Right lobe of liver (tissue), 6 donors: ENCODE measurements at regions not wholly inside any gene's neighbourhood (a gene's known extent, or its start where the extent isn't known, plus 50 kb on each side); places are given as distances from the start of the nearest gene placed in this dataset.

ENCODE experiments used
- ATAC-seq, 4 donors: fragments of 200-7000 bp; cut with Tn5 transposase; one replicate each; pipeline ENCODE4 v1.9.1; 2020; ENCODE audit warnings: mild to moderate bottlenecking in 4 of 4, moderate library complexity in 4 of 4
- DNase-seq, 3 donors: peaks; one replicate each; pipeline ENCODE4 v3.0.0-alpha.2; 2020
- H3K27ac ChIP-seq, 3 donors: fragments of 200-600 bp; one replicate each; pipeline ENCODE4 v1.8.0; 2022
- H3K27me3 ChIP-seq, 2 donors: fragments of 200-600 bp; one replicate each; pipeline ENCODE4 v1.8.0; 2022
- H3K36me3 ChIP-seq, 4 donors: fragments of 200-600 bp; sonication (generic) in 1 of 4; one replicate each; pipeline versions ENCODE4 v1.5.1 to v1.8.0; 2017 to 2022; ENCODE audit warnings: control low read depth in 1 of 4
- H3K4me1 ChIP-seq, 4 donors: fragments of 200-600 bp; sonication (generic) in 1 of 4; one replicate each; pipeline versions ENCODE4 v1.5.1 to v1.8.0; 2017 to 2022; ENCODE audit warnings: control low read depth in 1 of 4
- H3K4me3 ChIP-seq, 3 donors: fragments of 200-600 bp; one replicate each; pipeline ENCODE4 v1.8.0; 2022
- H3K9me3 ChIP-seq, 4 donors: fragments of 200-600 bp; sonication (generic) in 1 of 4; one replicate each; pipeline versions ENCODE4 v1.5.1 to v1.8.0; 2017 to 2022; ENCODE audit warnings: control low read depth in 1 of 4
- POLR2A ChIP-seq: fragments of 450-650 bp; IDR thresholded peaks from one replicate; pipeline ENCODE4 v1.6.1; 2017; ENCODE audit warnings: antibody characterized with exemption, mild to moderate bottlenecking
- WGBS: methylation state at CpG from one replicate; pipeline ENCODE4 v1.1.6; 2018; ENCODE audit warnings: low coverage, low lambda C conversion rate; ENCODE audit not compliant: insufficient coverage; ENCODE audit errors: missing lambda C conversion rate; 5-methylcytosine and 5-hydroxymethylcytosine counted together
- intact Hi-C, 2 donors: fragments of 100-400 bp; cut with DNase I; formaldehyde crosslinking; loops; one replicate each; pipeline versions ENCODE4 v1.11.2 to v1.14.1; 2022
- TF ChIP-seq, protein P1 (sequence below), 4 donors: fragments of 200-600 bp in 3 of 4; fragments of 450-650 bp in 1 of 4; IDR thresholded peaks; one replicate each; pipeline versions ENCODE4 v1.5.1 to v1.8.0; 2016 to 2022; ENCODE audit warnings: antibody characterized with exemption in 4 of 4, mild to moderate bottlenecking in 2 of 4
- donor health status: DM: no; HTN: yes; CAD: no.
- donor health status: DM: no; HTN: no; CAD: no.
- donor health status: DM: no; HTN: no; CAD: no.
- donor health status: DM: no; HTN: yes; CAD: no.
- donor health status: DM: no; HTN: yes; CAD: no.

DNA sequence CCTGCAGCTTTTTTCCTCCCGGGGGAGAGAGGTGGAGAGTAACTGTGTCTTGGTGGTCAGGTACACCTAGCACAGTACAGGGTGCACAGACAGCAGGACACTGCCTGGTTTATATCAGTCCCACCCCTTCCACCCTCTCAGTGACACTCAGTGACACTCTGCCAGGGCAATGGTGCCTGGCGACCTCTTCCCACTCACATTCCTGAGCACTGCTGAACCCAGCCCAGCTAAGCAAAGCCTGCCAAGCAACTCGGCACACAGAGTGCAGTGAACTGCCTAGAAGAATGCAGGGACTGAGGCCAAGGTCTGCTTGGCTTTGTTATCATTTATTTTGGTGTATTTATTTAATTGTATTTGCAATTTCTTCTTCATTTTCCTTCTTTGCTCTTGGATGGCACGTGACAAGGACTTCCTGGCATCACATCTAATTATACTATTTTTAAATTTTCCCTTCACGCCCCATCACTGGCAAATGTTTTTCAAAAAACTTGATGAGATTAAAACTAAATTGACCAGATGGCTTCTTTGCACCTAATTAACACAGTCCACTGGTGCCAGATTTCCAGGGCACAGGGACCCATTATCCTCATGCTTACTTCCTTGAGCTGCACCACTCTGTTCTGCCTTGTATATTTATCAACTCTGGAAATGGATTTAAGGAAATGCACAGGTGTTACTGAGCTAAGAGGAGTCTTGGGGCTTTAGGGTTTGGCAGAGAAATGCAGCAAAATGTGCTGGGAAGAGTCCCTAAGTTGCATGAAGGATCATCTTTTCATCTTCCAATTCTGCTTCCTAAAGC is 205.6 kb downstream of the ADAMTS15 start:
- TF ChIP-seq POLR2A = no peak
- TF ChIP-seq, protein P1, sequence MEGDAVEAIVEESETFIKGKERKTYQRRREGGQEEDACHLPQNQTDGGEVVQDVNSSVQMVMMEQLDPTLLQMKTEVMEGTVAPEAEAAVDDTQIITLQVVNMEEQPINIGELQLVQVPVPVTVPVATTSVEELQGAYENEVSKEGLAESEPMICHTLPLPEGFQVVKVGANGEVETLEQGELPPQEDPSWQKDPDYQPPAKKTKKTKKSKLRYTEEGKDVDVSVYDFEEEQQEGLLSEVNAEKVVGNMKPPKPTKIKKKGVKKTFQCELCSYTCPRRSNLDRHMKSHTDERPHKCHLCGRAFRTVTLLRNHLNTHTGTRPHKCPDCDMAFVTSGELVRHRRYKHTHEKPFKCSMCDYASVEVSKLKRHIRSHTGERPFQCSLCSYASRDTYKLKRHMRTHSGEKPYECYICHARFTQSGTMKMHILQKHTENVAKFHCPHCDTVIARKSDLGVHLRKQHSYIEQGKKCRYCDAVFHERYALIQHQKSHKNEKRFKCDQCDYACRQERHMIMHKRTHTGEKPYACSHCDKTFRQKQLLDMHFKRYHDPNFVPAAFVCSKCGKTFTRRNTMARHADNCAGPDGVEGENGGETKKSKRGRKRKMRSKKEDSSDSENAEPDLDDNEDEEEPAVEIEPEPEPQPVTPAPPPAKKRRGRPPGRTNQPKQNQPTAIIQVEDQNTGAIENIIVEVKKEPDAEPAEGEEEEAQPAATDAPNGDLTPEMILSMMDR (IDR thresholded peaks at IDR 0.05) = no peak
- H3K9me3 ChIP-seq = no peaks in the 10 kb centered on the region
- DNase-seq = peak; percentile 86 to 95 (median 95)
- peaks cover 0 to 17% (median 8%) of the 10 kb centered on the region in 4 donors for H3K4me1 ChIP-seq
- no peaks in the 10 kb centered on the region for H3K36me3 ChIP-seq
- no peaks in the 10 kb centered on the region for H3K27me3 ChIP-seq
- 18% methylated on average over 4 of the region's 5 CpGs for WGBS
- peak; percentile 95 to 99 (median 96) for ATAC-seq
- H3K4me3 ChIP-seq = no peak overlapping the region
- intact Hi-C loops = no loop called here
- peak overlapping the region; percentile 18 to 77 (median 28) for H3K27ac ChIP-seq

DNA sequence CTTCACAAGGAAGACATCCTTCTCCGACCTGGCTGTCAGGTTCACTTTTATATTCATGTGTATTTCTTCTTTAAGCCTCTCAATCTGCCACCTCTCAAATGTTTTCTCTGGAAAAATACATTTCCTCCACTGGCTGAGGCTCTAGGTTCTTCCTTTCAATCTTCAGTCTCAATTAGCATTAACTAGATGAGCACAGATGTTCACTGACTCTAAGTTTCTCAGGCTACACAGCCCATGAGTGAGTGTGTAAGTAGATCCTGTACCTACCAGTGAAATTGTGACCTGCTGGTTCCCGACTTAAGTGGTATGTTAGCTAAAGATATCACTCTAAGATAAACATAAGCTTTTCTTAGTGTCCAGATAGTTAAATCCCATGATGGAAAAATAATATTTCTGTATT is 206.9 kb downstream of the ADAMTS15 start:
- TF ChIP-seq POLR2A = no peak
- TF ChIP-seq, protein P1 (IDR thresholded peaks at IDR 0.05) = no peak
- Histone ChIP-seq H3K9me3 (no peaks in the 10 kb centered on the region), H3K36me3 (no peaks in the 10 kb centered on the region), H3K27ac (no peak overlapping the region), H3K4me3 (no peak overlapping the region), H3K4me1 (peaks cover 0 to 17% (median 8%) of the 10 kb centered on the region in 4 donors), H3K27me3 (no peaks in the 10 kb centered on the region)
- intact Hi-C loops = no loop called here
- DNase-seq = no peak
- 66% methylated on average over 2 of the region's 2 CpGs for WGBS
- no peak for ATAC-seq

DNA sequence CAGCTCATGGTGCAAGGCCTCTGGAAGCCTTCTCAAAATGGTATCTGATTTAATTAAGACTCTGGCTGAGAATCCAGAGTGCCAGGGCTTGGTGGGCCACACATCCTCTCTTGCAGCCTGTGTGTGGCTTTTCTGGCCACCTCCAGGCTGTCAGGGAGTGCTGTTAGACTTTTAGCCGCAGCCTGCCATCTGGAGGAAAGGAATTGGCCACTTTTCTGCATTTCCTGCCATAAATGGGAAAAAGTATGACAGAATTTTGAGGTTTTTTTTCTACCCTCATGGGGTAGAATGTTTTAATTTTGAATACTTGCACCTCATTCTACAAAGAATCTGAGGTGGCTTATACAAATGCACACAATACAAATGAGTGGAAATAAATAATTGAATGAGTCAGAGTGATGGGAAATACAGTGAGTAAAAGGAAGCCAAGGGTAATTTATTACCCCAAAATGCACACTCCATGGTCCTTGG is 218.4 kb downstream of the ADAMTS15 start:
- ATAC-seq = peak in 2 of 4 donors; percentile 44 to 53
- DNase-seq = no peak

DNA sequence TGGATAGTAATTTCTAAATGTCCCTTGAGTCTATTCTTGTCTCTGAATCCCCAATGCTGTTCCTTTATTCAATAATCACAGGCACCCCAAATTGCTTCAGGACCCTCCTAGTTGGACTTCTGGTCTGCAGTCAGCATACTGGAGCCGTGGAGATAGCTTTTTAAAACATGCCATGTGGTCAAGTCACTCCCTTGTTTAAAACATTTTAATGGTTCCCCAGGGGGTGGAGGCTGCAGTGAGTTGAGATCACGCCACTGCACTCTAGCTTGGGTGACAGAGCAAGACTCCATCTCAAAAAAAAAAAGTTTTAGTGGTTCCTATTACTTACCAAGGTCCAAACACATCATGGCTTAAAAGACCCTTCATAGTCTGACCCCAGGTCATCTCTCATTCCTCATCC is 220.3 kb downstream of the ADAMTS15 start:
- WGBS = 50% methylated on average over 1 of the region's 2 CpGs
- Histone ChIP-seq H3K4me1 (no peaks in the 10 kb centered on the region), H3K27ac (no peak overlapping the region), H3K9me3 (no peaks in the 10 kb centered on the region), H3K36me3 (no peaks in the 10 kb centered on the region), H3K4me3 (no peak overlapping the region), H3K27me3 (no peaks in the 10 kb centered on the region)
- DNase-seq = no peak
- no peak for TF ChIP-seq POLR2A
- TF ChIP-seq, protein P1 (IDR thresholded peaks at IDR 0.05) = no peak
- intact Hi-C loops = loop anchor here in 1 of 2 donors (10.0 kb wide), 1 partner anchor 234 kb away; no protein-coding TSS in a partner anchor
- ATAC-seq = no peak

More for the DNA sequence above, 218.4 kb downstream of the ADAMTS15 start:
- Histone ChIP-seq H3K9me3 (no peaks in the 10 kb centered on the region), H3K4me1 (no peaks in the 10 kb centered on the region), H3K36me3 (no peaks in the 10 kb centered on the region), H3K4me3 (no peak overlapping the region), H3K27ac (no peak overlapping the region), H3K27me3 (no peaks in the 10 kb centered on the region)
- WGBS = 20% methylated on average over 1 of the region's 1 CpG
- intact Hi-C loops = loop anchor here in 1 of 2 donors (10.0 kb wide), 1 partner anchor 232 kb away; no protein-coding TSS in a partner anchor
- TF ChIP-seq POLR2A = no peak
- TF ChIP-seq, protein P1 (IDR thresholded peaks at IDR 0.05) = peak in 3 of 4 donors; percentile 11 to 30 (median 27)
